ENCODE measurements at regions not wholly inside any gene's neighbourhood (a gene's known extent, or its start where the extent isn't known, plus 50 kb on each side); places are given as distances from the start of the nearest gene placed in this dataset.

- DNase-seq (ENCODE audit: low read depth): no peak
Measured at GRCh38 chr11:80065086-80065485, 624.3 kb upstream of the TENM4 start.

GRCh38 chr11:80061056-80061455 is 620.2 kb upstream of the TENM4 start:
- no peak for DNase-seq (ENCODE audit: low read depth)

GRCh38 chr11:80054582-80055165 is 613.8 kb upstream of the TENM4 start:
- DNase-seq (ENCODE audit: low read depth): no peak

DNA sequence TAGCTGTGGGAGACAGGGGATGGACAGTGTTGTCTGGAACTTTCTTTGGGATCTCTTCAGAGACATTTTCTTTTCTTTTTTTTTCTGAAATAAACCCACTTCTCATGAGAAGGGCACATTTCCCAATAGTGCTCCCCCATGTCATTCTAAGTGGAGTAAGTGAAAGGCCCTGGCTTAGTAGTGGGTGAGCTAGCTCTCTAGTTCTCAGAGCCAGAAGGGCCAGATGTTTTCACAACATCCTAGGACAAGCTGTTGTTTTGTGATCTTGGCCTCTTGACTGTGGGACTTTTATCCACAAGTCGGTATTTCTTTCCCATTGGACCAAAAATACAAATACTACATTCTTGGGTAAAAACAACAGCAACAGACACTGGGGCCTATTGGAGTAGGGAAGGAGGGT is 607.7 kb upstream of the TENM4 start:
- DNase-seq (ENCODE audit: low read depth): no peak

- no peak for DNase-seq (ENCODE audit: low read depth)
Measured at GRCh38 chr11:80041136-80042000, 600.5 kb upstream of the TENM4 start.

DNA sequence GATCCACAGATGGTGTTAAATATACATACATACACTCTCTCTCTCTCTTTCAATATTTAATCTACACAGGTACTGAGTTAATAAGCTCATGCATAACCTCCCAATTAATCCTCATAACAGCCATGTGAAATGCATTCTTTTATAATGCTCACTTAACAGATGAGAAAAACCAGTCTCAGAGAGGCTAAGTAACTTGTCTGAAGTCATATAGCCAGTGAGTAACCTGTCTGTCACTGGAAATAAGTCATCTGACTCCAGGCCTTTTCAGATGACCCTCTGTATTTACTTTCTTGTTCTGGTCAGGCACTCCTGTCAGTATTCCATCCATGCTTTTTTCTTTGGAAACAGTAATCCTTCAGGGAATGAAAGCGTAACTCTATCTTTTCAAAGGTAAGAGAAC is 594.0 kb upstream of the TENM4 start:
- no peak for DNase-seq (ENCODE audit: low read depth)

GRCh38 chr11:80031014-80031600 is 590.3 kb upstream of the TENM4 start:
- DNase-seq (ENCODE audit: low read depth): no peak

DNA sequence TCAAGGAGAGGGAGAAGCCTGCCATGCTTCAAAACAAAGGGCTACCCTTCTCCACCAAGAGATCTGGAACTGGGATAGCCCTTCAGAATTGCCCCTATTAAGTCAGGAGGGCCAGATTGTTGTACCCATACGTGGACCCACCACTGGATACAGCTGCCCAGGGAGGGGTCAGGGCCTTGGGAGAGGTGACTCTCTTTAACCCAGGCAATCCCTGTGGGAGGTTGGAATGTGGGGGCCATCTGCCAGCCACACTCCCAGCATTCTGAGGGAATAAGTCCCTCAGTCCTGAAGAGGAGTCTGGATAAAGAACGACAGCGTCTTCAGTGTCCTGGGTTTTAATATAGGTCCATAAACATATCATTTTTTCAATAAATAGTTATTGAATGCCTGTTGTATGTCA is 588.2 kb upstream of the TENM4 start:
- no peak for DNase-seq (ENCODE audit: low read depth)

DNA sequence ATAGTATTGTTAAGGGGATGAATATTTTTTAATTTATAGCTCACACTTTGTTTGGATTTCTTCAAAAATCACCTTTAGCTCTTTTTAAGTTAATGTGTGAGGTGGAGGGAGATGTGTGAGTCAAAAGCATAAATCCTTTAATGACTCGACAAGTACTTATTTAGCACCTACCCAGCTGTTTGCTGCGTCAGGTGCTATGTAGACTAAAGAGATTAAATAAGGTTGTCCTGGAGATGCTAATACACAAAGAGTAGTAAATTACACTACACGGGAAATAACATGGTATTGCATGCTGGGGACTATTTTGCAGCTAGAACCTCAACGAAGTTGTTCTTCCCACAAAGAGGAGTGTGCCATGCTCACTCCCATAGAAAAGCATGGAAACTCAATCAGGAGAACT is 583.3 kb upstream of the TENM4 start:
- no peak for DNase-seq (ENCODE audit: low read depth)

- DNase-seq (ENCODE audit: low read depth): no peak
Measured at GRCh38 chr11:80023386-80023785, 582.6 kb upstream of the TENM4 start.

DNA sequence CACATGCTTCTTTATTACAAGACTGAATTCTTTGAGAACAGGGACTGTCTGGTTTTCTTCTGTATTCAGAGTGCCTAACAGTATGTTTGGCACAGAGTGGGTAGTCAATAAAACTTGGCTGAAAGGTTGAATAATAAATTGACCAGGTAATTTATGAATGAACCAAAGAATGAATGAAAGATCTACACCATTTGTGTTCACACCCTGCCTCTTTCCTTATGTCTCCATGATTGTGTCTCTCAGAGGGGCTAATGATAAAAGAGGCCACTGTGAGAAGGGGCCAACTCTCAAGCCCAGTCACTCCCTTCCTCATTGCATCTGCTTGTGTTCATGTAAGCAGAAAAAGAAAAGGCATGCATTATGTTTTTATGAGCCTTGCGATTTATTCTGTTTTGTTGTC is 569.7 kb upstream of the TENM4 start:
- no peak for DNase-seq (ENCODE audit: low read depth)

DNA sequence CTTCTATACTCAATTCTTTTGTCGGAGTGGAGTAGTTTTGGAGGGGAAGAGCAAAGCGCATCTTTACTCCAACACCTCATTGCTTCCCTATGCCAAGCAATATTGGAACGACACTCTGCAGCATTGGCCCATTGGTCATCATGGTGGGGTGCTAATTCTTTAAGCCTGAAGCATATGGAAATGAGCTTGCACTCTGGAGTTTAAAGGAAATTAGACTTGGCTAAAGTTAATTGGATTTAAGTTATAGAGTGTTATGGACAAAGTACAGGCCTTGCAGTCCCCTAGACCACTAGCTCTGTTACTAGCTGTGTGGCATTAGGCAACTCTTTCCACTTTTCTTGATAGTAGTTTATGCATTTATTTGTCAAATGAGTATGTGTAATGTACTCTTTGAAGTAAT is 568.3 kb upstream of the TENM4 start:
- DNase-seq (ENCODE audit: low read depth): no peak

GRCh38 chr11:80007616-80008015 is 566.8 kb upstream of the TENM4 start:
- no peak for DNase-seq (ENCODE audit: low read depth)

DNA sequence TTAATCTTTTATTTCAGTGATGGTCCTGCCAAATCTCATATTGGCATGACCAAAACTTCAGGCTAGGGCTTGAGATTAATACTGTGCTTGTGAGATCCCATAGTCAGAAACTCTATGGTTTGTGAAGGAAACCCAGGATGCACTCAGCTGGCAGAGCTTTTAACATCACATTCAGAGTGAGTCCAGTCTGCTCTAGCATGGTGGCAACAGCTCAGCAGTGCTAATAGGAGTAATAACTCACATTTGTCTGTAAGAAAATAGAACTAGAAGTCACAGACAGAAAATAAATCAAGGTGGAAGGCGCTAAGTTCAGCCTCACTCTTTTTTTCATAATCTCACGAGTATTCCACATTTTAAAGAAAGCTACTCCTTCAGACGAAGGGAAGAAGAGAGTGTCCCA is 549.3 kb upstream of the TENM4 start:
- DNase-seq (ENCODE audit: low read depth): no peak

- no peak for DNase-seq (ENCODE audit: low read depth)
Measured at GRCh38 chr11:79982185-79982584, 541.4 kb upstream of the TENM4 start.

- DNase-seq (ENCODE audit: low read depth): no peak
Measured at GRCh38 chr11:79980916-79981315, 540.1 kb upstream of the TENM4 start.

DNA sequence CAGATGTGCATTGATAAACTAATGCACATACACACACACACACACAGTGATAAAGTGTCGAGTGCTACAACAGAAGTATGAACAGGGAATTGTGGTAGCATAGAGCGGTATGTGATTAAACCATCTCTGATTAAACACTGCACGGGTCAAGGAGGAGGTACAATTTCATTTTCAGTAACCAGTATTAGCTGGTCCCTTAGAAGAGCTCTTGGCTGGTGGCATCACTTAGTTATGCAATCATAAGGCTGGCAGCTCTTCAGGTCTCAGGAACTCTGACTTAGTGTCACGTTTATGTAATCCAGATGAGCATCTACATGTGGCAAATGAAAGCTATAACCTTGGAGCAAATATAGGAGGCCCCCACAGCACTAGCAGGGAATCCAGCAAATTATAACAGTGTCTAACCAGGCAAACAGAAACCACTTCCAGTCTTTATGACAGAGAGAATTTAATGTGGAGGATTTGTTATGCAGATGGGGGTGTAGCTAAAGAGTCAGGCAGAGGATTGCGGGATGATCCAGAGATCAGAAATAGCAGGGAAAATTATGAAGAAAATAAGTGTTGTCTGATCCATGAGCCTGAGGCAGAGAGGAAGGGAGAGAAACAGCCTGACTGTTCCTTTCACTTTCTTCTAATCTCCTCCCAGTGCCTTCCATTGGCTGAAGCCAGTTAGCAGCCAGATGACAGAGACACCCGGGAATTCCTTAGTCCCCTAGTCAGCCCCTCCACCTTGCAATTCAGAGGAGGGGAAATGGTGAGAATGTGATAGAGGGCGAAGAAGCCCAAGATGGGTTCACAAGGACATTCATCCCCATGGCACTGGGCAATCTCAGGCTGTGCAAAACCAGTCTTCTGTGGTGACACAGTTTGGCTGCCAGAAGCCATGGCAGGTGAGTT is 533.1 kb upstream of the TENM4 start:
- no peak for DNase-seq (ENCODE audit: low read depth)

GRCh38 chr11:79971255-79971654 is 530.4 kb upstream of the TENM4 start:
- no peak for DNase-seq (ENCODE audit: low read depth)

GRCh38 chr11:79966592-79966991 is 525.8 kb upstream of the TENM4 start:
- no peak for DNase-seq (ENCODE audit: low read depth)

GRCh38 chr11:79963856-79964645 is 523.2 kb upstream of the TENM4 start:
- DNase-seq (ENCODE audit: low read depth): no peak

- DNase-seq (ENCODE audit: low read depth): no peak
Measured at GRCh38 chr11:79960461-79960860, 519.6 kb upstream of the TENM4 start.

GRCh38 chr11:79959318-79959717 is 518.5 kb upstream of the TENM4 start:
- DNase-seq (ENCODE audit: low read depth): no peak
